Suprapubic skin (tissue), 4 donors: ENCODE measurements at regions not wholly inside any gene's neighbourhood (a gene's known extent, or its start where the extent isn't known, plus 50 kb on each side); places are given as distances from the start of the nearest gene placed in this dataset.

Source experiments
- DNase-seq, 2 donors: peaks; one replicate each; pipeline ENCODE4 v3.0.0-alpha.2; 2019; ENCODE audit warnings: low spot score in 2 of 2
- H3K27ac ChIP-seq: fragments of 200-600 bp; sonication (generic); one replicate; pipeline ENCODE4 v1.5.1; 2019
- H3K27me3 ChIP-seq: fragments of 200-600 bp; sonication (generic); one replicate; pipeline ENCODE4 v1.5.1; 2019
- H3K36me3 ChIP-seq: fragments of 200-600 bp; sonication (generic); one replicate; pipeline ENCODE4 v1.5.1; 2019
- H3K4me1 ChIP-seq: fragments of 200-600 bp; sonication (generic); one replicate; pipeline ENCODE4 v1.5.1; 2019
- H3K4me3 ChIP-seq: fragments of 200-600 bp; sonication (generic); one replicate; pipeline ENCODE4 v1.5.1; 2019; ENCODE audit warnings: mild to moderate bottlenecking
- H3K9me3 ChIP-seq: fragments of 200-600 bp; sonication (generic); one replicate; pipeline ENCODE4 v1.5.1; 2019
- CTCF ChIP-seq, 2 donors: fragments of 200-600 bp in 1 of 2; fragments of 450-650 bp in 1 of 2; sonication (generic) in 1 of 2; IDR thresholded peaks; one replicate each; pipeline ENCODE4 v1.5.1; 2016 to 2019; ENCODE audit warnings: antibody characterized with exemption in 2 of 2, mild to moderate bottlenecking in 1 of 2, moderate library complexity in 1 of 2
- EP300 ChIP-seq: sonication (generic); formaldehyde crosslinking; IDR thresholded peaks from one replicate; pipeline ENCODE4 v1.6.1; 2017; ENCODE audit warnings: antibody characterized with exemption
- POLR2A ChIP-seq, 2 donors: fragments of 450-650 bp; IDR thresholded peaks; one replicate each; pipeline ENCODE4 v1.6.1; 2017; ENCODE audit warnings: antibody characterized with exemption in 2 of 2, mild to moderate bottlenecking in 2 of 2, moderate library complexity in 2 of 2
- POLR2AphosphoS5 ChIP-seq, 3 donors: sonication (generic); formaldehyde crosslinking; IDR thresholded peaks; one replicate each; pipeline ENCODE4 v1.6.1; 2017; ENCODE audit warnings: antibody characterized with exemption in 3 of 3
- WGBS: methylation state at CpG from one replicate; pipeline ENCODE4 v1.1.5; 2018; 5-methylcytosine and 5-hydroxymethylcytosine counted together

DNA sequence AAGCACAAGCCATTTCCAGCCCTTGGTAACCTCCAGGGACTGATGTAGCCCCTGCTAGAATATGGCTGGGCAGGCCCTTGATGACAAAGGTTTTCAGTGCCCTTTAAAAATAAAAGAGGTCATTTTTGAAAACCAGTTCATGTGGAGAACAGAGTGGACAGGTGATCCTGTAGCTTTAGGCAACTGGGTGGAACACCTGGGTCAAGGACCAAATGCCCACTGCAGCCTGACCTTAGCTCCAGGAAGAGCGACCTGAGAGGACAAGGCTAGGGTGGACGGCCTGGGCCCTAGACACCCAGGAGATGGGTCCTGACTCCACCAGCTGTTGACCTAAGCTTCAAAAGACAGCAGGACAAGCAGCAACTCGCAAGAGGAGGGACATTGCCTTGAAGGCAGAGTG is 116.6 kb downstream of the LIPG start:
- Histone ChIP-seq H3K4me1 (no peaks in the 10 kb centered on the region), H3K4me3 (no peak overlapping the region), H3K9me3 (no peaks in the 10 kb centered on the region), H3K36me3 (no peaks in the 10 kb centered on the region), H3K27me3 (peaks cover 4% of the 10 kb centered on the region), H3K27ac (no peak overlapping the region)
- WGBS: 90% methylated on average over 3 of the region's 3 CpGs
- no peak for TF ChIP-seq CTCF (IDR thresholded peaks at IDR 0.05)
- TF ChIP-seq EP300: no peak
- no peak for TF ChIP-seq POLR2AphosphoS5 (IDR thresholded peaks at IDR 0.05)
- no peak for TF ChIP-seq POLR2A (IDR thresholded peaks at IDR 0.05)
- DNase-seq: no peak

DNA sequence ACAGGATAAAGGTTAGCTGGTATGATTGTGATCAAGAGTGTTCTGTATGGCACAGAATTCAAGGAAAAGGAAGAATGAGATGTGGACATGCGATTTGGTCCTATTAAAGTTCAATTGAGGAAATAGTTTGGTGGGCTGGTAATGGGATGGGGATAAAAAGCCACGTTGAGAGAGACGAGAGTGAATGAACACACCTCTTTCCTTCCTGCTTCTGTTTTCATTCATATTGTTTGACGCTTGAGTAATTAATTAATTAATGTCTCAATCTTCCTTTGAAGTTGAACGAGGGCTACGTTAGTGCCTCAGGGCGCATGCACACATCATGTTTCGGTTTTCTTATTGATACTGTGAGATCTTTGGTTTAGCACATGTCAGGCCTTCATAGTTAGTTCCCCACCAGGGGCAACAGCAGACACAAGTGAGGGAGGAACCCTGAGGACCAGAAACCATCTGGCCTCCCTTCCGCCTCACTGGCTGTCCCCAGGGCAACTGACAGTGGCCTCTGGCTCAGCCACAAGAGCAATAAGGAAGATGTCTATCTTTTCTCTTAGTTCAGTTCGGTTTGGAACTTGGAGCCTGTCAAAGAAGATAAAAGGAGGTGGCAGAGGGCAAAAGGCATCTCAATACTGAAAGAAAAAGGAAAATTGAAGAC is 116.0 kb downstream of the LIPG start:
- H3K36me3 ChIP-seq: no peaks in the 10 kb centered on the region
- no peak overlapping the region for H3K27ac ChIP-seq
- 69% methylated on average over 10 of the region's 10 CpGs for WGBS
- TF ChIP-seq POLR2A (IDR thresholded peaks at IDR 0.05): no peak
- TF ChIP-seq CTCF (IDR thresholded peaks at IDR 0.05): no peak
- TF ChIP-seq POLR2AphosphoS5 (IDR thresholded peaks at IDR 0.05): no peak
- no peak for TF ChIP-seq EP300
- DNase-seq: no peak
- H3K27me3 ChIP-seq: peaks cover 7% of the 10 kb centered on the region
- H3K4me1 ChIP-seq: no peaks in the 10 kb centered on the region
- H3K4me3 ChIP-seq: no peak overlapping the region
- no peaks in the 10 kb centered on the region for H3K9me3 ChIP-seq

GRCh38 chr18:49677081-49677480 is 115.2 kb downstream of the LIPG start:
- no peaks in the 10 kb centered on the region for H3K36me3 ChIP-seq
- H3K9me3 ChIP-seq: no peaks in the 10 kb centered on the region
- 80% methylated on average over 4 of the region's 4 CpGs for WGBS
- H3K27me3 ChIP-seq: peaks cover 7% of the 10 kb centered on the region
- H3K27ac ChIP-seq: no peak overlapping the region
- no peak for TF ChIP-seq POLR2AphosphoS5 (IDR thresholded peaks at IDR 0.05)
- no peak for TF ChIP-seq POLR2A (IDR thresholded peaks at IDR 0.05)
- no peak for TF ChIP-seq EP300
- no peak for TF ChIP-seq CTCF (IDR thresholded peaks at IDR 0.05)
- no peaks in the 10 kb centered on the region for H3K4me1 ChIP-seq
- no peak for DNase-seq
- no peak overlapping the region for H3K4me3 ChIP-seq

DNA sequence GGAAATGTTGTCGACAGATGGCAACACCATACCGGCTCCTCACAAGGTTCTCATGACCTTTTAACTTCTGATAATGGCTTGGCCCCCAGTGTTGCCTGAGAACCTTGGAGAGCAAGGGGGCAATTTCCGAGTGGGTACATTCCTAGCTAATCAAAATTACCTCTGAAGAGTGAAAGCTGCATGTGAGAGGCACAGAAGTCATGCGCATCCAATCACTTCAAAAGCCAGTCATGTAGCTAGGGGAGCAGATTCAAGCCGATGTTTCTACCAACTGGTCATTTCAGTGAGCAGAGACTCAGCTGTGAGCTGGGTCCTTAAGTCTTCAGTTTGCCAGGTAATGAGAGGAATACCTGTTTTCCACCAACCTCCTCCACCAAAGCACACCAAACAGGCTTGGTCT is 111.4 kb downstream of the LIPG start:
- no peak overlapping the region for H3K4me3 ChIP-seq
- WGBS: 91% methylated on average over 5 of the region's 5 CpGs
- DNase-seq: no peak
- no peaks in the 10 kb centered on the region for H3K36me3 ChIP-seq
- H3K9me3 ChIP-seq: no peaks in the 10 kb centered on the region
- H3K27ac ChIP-seq: no peak overlapping the region
- H3K4me1 ChIP-seq: no peaks in the 10 kb centered on the region
- peaks cover 9% of the 10 kb centered on the region for H3K27me3 ChIP-seq
- TF ChIP-seq POLR2A (IDR thresholded peaks at IDR 0.05) (no peak), POLR2AphosphoS5 (IDR thresholded peaks at IDR 0.05) (no peak), CTCF (IDR thresholded peaks at IDR 0.05) (no peak), EP300 (no peak)

DNA sequence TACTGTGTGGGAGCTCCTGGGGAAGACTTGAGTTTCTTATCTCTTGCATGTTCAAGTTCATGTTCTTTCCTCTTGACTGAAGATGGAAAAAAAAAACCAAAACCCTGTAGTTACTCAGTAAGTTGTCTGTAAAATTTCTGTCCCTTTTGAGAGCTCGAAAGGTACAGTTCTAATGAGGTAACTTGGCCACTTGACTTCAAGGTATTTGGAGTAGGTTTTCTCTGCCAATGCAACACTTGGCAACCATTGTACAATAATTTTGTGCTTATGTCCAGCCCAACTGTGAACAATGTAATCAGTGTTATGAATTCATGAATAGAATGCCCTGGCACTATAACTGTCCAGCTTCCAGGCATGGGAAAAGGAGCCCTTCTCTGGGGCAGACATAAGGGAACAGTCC is 111.0 kb downstream of the LIPG start:
- no peak overlapping the region for H3K4me3 ChIP-seq
- peaks cover 9% of the 10 kb centered on the region for H3K27me3 ChIP-seq
- H3K27ac ChIP-seq: no peak overlapping the region
- H3K9me3 ChIP-seq: no peaks in the 10 kb centered on the region
- H3K4me1 ChIP-seq: no peaks in the 10 kb centered on the region
- DNase-seq: no peak
- H3K36me3 ChIP-seq: no peaks in the 10 kb centered on the region
- WGBS: 92% methylated on average over 1 of the region's 1 CpG
- no peak for TF ChIP-seq EP300
- no peak for TF ChIP-seq POLR2AphosphoS5 (IDR thresholded peaks at IDR 0.05)
- no peak for TF ChIP-seq POLR2A (IDR thresholded peaks at IDR 0.05)
- no peak for TF ChIP-seq CTCF (IDR thresholded peaks at IDR 0.05)
